GM12865 (cell line): ENCODE measurements at regions not wholly inside any gene's neighbourhood (a gene's known extent, or its start where the extent isn't known, plus 50 kb on each side); places are given as distances from the start of the nearest gene placed in this dataset.
"Not testable (repeated sequence)": the region's sequence is repeated elsewhere in the genome, so short reads cannot be mapped to it uniquely, and the experiment has no call there.

Experiments
- DNase-seq: peaks from one replicate; pipeline ENCODE4 v3.0.0; 2010; ENCODE audit warnings: low read depth
- H3K4me3 ChIP-seq: 2 replicates; pipeline ENCODE4 v1.5.1; 2011; ENCODE audit warnings: mild to moderate bottlenecking, low read depth, low read length, control low read depth
- CTCF ChIP-seq: IDR thresholded peaks from 2 replicates; pipeline ENCODE4 v1.5.1; 2011; ENCODE audit warnings: low read length, control low read depth, low read depth, inconsistent platforms; ENCODE audit not compliant: insufficient read depth; ENCODE audit errors: missing control alignments

DNA sequence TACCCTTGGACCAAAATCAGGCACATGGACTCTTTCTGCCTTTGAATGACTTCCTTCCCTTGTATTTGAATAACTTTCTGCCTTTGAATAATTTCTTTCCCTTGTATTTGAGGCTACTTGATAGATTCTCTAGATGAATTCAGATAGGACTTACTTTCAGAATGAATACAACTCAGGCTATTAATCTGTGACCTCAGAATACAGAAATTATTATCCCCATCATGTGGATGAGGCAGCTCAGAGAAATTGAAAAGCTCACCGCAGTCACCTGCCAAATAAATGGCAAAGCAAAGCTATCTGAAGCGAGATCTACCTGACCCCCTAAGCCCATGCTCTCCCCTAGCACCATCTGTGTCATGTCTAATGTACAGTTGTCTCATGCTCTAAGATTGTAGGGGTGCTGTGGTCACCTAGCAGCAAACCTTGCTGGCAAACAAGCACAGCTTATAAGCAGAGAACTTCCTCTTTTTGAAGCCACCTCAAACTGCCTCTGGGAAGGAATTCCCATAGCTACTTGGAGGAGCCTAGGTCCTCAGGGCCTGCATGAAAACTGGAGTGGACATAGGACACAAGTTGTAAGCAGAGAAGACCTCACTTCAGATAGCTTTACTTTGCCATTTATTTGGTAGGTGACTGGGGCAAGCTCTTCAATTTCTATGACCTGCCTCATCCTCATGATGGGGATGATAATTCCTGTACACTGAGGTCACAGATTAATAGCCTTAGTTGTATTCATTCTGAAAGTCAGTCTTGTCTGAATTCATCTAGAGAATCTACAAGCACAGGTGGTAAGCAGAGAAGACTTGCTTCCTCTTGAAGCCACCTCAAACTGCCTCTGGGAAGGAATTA is 66.1 kb downstream of the FASLG start:
- peak; percentile 77 for DNase-seq
- no peak for TF ChIP-seq CTCF
- H3K4me3 ChIP-seq: no peak overlapping the region

DNA sequence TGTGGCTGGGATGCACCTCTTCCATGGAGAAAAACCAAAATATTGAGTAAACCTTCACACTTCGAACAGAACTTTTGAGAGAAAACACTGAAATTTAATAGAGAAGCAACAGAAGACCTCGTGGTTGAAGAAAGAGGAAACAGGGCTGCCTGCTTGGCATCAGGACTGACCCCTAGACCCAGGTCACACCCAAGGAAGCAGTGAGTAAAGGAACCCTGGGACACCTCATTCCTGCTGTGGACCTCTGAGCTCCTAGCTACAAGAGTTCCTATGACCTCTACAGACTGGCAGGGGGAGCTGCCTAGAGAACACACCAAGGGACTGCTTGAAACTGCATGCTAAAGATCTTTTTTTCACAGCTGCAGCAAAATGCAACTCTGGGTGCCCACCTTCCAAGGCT is 67.8 kb downstream of the FASLG start:
- TF ChIP-seq CTCF: no peak
- DNase-seq: no peak
- H3K4me3 ChIP-seq: no peak overlapping the region

GRCh38 chr1:172727275-172727857 is 68.5 kb downstream of the FASLG start:
- H3K4me3 ChIP-seq: no peak overlapping the region
- TF ChIP-seq CTCF: no peak

GRCh38 chr1:172727956-172728603 is 69.2 kb downstream of the FASLG start:
- peak; percentile 74 for TF ChIP-seq CTCF
- DNase-seq: peak; percentile 81
- no peak overlapping the region for H3K4me3 ChIP-seq

More at GRCh38 chr1:172727275-172727857, 68.5 kb downstream of the FASLG start:
- no peak for DNase-seq

DNA sequence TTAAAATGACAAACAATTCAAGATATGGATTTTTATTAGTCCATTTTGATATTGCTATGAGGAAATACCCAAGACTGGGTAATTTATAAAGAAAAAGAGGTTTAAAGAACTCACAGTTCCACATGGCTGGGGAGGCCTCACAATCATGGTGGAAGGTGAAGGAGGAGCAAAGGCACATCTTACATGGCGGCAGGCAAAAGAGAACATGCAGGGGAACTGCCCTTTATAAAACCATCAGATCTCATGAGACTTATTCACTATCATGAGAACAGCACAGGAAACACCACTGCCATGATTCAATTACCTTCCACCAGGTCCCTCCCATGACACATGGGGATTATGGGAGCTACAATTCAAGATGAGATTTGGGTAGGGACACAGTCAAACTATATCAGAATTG is 69.8 kb downstream of the FASLG start:
- not testable (repeated sequence) for H3K4me3 ChIP-seq, DNase-seq

GRCh38 chr1:172732427-172732826 is 73.5 kb downstream of the FASLG start:
- no peak for TF ChIP-seq CTCF
- DNase-seq: no peak
- H3K4me3 ChIP-seq: no peak overlapping the region

GRCh38 chr1:172733815-172734214 is 74.9 kb downstream of the FASLG start:
- TF ChIP-seq CTCF: no peak
- DNase-seq: no peak
- H3K4me3 ChIP-seq: no peak overlapping the region
